CD4-positive, alpha-beta T cell treated with Interleukin-4 for 4 hours (primary cell): ENCODE measurements at regions not wholly inside any gene's neighbourhood (a gene's known extent, or its start where the extent isn't known, plus 50 kb on each side); places are given as distances from the start of the nearest gene placed in this dataset.

Source experiments
- DNase-seq: peaks from one replicate; pipeline ENCODE4 v3.0.0-alpha.2; 2020

DNA sequence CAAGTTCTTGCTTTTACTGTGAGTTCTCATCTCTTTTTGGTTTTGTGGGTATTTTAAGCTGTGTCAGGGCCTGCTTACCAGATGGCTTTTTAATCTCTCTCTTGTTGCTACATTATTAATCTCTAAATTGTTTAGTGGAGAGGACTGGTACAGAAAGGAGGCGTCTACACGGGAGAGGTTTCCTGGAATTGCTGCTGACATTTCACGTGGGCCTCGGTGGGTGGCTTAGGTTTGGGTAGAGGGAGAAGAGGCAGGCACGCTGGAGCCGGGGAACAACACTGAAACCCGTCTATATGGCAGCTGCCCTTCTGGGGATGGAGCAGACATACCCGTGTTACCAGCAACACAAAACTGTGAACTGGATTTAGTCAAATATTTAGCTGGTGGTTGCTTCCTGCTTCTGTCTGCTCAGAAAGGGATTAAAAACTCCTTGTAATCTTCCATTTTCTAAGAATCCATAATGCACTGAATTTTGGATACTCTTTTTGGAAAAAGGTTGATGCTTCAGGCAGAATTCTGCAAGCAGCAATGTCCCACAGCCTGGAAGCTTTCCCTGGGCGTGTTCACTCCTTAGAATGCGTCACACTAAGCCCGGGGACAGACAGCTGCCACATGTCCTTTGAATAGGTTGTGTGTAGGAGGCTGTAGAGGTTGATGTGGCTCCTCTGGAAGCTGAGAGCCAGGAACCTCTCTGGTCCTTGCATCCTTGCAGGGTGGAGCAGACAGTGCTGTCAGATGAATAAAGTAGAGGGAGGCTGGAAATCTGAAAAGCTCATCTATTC, 199.8 kb upstream of the GATB start:
- DNase-seq: no peak

DNA sequence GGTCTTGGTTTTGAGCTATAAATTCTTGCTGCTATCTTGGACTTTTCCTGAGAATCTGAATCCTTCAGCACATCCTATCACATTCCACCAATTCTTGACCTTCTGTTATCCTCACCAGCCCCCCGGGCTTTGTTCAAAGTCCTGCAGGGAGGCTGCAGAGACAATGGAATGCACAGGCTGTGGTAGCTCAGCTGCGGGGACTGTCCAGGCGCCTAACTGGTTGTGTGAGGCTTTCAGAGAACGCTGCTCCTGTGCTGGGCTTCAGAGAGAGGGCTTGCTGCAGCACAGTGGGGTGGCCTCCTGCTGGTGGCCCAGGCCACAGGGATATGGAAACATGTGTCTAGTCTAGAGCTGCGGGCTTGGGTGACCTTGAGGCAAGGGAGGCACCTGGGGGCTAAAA, 196.3 kb upstream of the GATB start:
- DNase-seq: no peak

DNA sequence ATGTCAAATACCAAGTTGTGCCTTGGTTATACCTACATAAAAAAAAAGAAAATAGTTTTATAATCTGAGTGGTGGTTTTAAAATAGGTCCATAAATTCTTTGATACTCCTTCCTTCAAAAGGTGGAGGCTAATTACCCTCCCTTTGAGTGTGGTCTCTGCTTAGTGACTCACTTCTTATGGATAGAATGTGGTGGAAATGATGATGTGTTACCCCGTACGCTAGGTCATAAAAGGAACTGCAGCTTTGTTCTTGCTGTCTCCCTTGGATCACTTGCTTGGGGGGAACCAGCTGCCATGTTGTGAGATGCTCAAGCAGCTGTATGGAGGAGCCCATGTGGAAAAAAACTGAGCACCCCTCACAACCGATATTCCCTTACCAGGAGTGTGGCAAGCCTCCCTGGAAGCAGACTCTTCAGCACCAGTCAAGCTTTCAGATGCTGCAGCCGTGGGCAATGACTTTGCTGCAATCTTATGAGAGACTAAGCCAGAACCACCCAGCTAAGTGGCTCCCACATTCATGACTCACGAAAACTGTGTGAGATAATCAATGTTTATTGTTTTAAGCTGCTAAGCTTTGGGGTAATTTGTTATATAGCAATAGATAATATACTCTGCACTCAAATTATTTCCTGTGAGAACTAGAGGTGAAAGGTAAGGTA, 195.0 kb upstream of the GATB start:
- DNase-seq: no peak

DNA sequence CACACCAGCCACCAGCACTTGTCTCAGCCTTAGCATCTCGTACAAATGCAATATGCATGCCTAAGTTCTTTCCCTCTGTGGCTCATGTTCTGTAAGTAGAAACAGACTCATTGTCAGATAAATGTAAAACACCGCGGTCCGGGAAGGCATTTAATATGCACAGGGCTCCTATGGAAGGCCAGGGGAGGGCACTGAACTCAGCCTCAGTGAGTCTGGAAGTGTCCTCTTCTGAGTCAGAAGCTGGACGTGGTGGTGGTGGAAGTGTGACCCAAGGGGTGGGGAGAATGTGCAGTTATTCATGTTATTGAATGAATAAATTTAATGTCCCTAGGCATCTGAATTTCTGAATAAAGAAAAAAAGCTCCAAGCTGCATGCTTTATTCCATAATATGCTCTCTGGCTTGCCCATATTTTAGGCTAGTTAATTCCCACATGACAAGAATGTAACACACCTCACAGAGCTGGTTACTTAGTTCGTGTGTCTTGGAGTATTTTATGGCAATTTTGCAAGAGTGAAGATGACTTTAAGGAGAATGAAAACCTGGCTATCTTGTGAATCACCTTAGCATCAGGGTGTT, 193.1 kb upstream of the GATB start:
- DNase-seq: no peak

DNA sequence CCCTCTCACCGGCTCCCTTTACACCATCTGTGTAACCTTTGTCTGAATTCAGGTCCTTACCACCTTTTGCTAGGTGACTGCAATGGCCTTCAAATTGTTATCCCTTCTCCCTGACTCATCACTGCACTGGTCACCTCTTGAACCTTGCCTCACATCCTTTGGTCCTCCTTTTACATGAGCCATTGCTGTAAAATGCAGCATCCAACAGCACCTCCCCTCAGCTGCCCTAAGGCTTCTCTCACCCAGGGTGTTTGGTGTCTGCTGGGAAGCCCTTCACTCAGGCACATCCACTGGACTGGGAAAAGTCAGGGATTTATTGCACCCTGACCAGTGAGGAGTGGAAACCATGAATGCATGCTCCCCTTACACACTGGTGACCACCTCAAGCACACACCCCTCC, 192.5 kb upstream of the GATB start:
- no peak for DNase-seq

DNA sequence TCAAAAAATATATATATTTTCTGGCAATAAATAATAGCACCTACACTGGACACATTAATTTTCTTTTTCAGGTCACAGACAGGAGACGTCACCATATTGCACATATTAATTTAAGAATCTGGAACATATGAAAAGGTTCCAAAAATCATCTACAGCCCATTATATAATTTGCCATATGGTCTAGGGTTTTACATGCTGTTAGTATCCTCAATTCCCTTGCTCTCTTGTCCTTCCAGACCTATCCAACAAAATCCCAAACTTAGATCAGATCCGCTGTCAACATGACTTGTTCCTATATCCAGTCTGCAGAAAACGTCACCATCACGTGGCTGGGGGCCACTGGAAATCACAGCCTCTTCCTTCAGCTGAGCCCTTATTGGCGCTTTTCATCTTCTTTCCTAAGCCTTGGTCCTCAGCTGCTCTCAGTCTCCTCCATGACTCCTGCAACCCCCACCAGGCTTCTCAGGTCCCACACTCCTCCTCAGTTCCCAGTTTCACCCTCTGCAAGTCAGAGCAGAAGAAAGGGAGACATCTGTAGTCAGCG, 192.0 kb upstream of the GATB start:
- DNase-seq: no peak

DNA sequence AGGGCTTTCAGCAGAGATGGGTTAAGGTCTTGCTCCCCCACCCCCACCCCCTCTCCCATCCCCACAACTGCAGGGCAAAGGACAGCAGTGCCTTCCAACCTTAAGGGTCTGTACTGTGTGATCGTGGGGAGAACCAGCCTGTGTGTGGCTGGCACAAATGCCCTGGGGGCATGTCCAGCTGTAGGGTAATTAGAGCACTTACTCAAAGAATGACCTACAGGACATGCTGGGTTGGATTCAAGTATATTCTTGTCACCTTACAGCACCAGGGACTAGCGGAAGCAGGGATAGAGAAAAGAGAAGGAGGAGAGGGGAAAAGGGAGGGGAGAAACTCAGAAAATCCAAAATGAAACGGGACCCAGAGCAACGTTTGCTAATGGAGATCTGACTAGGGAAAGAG, 191.3 kb upstream of the GATB start:
- DNase-seq: no peak

DNA sequence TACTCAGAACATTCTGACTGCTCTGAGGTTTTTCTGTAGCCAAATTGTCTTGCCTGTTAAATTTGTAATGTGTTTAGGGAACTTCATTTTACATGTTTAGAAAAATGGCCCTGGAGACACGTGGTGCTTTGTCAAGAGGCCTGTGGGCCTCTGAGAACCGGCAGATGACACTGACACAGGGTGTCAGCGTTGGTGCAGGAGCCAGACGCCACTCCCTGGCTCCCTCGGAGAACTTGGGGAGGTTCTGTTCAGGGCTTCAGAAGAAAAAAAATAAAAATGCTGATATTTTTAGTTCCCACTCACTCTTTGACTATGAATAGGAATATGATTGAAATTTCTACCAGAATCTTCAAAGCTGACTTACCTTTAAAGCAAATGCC, 190.9 kb upstream of the GATB start:
- no peak for DNase-seq

DNA sequence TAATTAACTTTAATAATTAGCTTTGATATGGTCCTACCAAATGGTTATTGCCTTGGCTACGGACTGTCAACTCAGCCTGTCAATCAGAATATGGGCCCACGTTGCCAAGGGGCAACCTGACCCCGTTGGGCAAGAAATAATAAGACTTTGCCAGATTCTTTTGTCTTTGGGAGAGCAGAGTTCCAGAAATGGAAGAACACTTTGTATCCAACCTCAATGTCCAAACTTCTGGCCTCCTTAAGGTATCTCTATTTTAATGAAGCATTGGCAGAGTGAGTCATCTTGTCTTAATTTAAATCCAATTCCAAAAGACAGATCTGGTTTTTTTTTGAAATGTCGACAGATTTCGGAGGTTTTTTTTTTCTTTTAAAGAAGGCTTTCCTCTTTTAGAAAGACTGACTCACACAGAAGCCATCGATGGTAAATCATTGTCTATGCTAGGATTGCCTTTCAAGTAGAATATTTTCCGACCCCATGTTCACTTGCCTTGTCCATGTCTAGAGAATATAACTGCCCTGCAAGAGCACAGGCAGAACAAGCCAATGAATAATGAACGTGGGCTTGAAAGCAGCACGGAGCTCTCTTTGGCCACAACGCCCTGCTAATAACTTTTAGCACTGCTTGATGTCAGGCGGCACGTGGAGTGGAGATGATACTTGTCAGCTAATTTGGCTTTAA, 190.3 kb upstream of the GATB start:
- no peak for DNase-seq

DNA sequence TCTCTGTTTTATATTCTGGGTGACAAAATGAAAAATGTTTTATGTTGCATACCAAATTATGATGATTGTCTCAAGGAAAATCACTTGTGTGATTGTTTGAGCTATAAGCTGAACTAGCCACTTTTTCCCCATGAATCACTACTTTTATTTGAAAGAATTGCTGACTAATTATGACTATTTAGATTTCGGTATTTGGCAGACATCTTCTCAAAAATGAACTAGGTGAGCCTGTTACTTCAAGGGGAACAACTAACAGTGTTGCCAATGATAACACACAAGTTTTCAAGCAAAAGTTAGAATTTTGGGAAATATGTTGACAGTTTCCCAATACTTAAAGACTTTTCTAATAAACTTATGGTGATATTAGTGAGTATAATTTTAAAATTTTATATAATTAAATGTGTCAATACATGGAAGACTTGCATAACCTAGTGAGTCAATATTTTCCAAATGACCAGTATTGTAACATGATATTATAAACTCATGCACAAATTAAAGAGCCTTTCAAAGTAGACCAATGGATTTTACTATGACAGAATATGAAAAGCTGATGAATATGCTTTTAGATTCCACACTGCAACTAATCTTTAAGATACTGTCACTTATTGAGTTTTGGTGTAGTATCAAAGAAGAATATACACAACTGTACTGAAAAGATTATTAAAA, 187.7 kb upstream of the GATB start:
- DNase-seq: no peak

DNA sequence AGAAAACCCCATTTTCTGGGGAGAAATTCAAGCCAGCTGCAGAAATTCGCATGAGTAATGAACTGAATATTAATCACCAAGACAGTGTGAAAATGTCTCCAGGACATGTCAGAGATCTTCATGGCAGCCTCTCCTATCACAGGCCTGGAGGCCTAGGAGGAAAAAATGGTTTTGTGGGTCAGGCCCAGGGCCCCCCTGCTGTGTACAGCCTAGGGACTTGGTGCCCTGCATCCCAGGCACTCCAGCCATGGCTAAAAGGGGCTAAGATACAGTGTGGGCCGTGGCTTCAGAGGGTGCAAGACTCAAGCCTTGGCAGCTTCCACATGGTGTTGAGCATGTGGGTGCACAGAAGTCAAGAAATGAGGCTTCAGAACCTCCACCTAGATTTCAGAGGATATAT, 185.9 kb upstream of the GATB start:
- no peak for DNase-seq

DNA sequence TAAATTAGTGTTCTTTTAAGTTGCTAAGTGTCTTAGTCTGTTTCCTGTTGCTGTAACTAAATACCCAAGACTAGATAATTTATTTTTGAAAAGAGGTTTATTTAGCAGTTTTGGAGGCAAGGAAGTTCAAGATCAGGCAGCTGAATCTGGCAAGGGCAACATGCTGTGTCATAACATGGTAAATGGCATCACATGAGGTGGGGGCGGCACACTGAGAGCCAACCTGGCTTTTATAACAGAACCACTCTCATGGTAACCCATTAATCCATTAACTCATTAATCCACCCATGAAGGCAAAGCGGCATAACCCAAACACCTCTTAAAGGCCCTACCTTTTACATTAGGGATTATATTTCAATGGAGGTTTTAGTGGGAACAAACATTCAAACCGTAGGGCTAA, 182.2 kb upstream of the GATB start:
- DNase-seq: no peak

DNA sequence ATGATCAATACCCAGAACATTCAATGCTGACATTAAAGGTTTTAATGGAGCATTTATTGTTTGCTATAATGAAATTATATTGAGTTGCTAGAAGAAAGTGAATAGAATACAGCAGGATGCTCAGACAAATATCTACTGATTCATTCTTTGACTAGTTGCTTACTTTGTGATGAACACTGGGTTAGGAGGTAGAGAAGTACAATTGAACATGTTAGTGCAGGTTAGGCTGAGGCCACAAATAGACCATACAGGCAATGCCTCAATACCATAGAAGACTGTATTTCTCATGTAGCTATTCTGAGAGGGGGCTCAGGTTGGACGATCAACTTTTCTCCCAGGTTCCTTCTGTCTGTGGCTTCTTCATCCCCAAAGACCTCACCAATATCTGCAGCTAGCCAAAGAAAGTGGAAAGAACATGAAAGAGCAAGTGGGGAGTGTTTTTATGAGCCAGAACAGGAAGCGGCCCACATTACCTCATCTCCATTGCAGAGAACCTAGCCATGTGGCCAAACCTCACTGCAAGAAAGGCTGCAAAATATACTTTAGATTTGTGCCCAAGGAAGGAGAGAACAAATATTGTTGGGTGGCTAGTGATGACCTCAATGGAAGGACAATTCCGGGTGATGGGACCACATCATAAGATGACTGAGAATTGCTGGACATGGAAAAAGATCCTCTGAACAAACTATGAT, 180.3 kb upstream of the GATB start:
- DNase-seq: no peak

DNA sequence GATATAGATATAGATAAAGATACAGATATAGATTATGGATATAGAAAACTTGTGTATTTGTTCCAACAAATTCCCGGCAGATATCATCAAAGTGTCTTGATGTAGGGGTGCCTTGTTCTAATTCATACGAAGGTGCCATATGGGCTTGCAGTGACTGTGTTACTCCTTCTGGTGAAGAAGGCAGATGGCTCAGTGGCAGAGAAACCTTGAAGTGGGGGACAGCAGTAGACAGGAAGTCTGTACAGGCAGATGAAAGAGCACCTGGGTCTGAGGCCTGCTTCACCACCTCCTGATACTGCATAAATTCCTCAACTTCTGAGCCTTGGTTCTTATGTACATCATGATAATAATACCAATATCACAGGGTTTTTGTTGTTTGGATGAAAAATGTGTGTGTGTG, 179.5 kb upstream of the GATB start:
- no peak for DNase-seq

DNA sequence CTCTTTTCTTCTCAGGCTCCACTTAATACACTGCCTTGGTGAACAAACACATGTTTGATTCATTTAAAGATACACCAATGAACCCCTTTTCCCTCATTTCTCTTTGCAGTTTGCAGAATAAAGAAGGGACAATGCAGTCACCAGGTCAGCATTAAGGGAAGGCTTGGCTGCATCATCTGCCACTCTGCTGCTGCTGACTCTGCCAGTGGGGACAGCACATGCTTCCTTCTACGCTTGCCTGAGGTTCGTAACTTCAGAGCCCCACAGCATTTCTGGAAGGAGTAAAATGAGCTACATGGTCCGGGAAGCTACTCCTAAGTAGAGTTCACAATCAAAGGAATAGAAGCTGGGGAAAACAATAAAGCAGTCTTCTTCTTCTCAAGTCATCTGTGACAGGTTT, 178.9 kb upstream of the GATB start:
- no peak for DNase-seq

DNA sequence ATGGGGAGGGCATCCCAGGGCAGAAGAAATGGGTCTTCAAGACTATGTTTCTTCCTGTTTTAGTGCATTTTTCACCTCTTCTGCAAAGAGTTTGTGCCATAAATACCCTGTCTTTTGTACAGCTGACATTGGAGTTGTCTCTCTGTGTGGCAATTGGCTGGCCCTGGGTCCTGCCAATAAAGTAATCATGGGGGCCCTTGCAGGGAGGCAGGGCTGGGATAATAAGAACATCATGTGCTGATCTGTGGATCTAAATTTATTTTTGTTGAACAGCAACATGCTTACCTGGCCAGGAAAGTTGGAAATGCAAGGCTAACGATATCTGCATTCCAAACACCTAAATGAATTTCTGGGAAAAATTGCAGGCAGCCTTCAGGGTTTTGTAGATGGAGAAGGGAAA, 174.6 kb upstream of the GATB start:
- no peak for DNase-seq

DNA sequence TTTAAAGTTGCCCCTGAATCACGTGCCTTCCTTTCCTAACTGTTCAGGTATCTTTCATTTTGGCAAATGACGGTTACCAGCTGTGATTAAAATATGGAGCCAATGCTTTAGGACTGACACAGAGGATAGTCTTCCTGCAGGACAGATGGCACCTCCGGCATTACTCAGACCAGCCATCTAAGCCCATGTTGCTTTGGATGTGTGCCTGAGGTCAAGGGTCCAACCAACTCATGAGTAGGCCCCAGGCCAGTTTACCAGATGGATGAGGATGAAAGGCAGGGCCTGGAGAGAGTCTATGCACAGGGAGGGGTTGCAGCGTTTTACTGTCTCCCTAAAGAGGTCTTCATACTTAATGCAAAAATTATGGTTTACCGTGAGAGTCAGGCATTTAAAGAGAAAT, 174.0 kb upstream of the GATB start:
- no peak for DNase-seq

DNA sequence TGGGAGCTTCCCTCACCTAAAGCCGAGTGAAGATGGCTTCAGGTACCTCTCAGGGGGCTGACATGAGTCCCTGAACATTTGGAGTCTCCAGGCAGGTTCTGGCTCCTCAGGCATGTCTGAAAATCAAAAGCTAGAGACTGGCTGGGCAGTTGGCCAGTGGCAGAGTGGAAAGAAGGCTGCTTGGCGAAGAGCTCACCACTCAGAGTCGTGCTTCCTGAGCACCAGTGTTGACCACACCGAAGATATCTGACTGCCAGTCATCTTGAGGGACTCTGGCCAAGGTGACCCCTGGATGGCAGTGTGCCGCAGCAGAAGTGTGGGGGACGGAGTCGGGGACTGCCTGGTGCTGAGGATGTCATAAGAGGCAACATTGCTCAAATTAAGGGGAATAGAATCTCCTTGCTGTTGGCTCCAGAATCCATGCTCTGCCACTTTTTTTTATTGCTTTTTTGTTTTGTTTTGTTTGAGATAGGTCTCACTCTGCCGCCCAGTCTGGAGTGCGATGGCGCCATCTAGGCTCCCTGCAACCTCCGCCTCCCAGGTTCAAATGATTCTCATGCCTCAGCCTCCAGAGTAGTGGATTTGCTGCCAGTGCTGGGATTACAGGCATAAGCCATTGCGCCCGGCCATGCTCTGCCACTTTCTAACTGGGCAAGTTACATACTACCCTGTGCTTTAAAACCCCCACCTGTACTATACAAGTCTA, 172.5 kb upstream of the GATB start:
- no peak for DNase-seq

DNA sequence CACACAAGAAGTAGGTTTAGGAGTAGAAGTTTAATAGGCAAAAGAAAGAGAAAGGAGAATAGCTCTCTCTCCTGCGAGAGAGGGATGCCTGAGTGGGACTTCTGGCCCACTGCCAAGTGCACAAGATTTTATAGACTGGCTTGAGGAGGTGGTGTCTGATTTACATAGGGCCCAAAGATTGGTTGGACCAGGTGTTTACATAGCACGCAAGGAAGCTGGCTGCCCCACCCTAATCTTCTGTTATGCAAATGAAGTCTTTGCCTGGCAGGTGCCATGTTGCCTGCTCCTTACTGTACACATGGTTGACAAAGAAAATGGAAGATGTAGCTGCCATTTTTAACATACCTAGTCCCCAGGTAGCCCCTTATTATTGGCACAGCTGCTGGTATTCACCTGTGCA, 170.8 kb upstream of the GATB start:
- DNase-seq: no peak

DNA sequence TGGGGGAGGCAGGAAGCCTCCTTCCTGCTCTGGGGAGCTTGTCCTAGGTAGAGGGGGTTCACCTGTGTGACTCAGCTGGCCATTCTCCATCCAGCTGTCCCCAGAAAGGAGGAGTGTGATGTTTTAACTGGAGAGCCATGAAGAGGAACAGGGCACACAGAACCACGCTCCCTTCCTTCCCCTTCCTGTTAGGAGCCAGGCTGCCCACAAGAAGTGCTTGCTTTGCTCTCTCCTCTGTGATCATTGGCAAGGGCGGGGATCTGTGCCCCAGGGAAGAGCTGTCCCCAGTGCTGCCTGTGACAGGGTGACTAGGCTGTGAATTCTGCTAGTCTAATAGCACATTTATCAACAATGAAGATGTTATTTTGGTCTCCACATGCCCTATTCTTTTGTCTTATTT, 169.6 kb upstream of the GATB start:
- DNase-seq: no peak

DNA sequence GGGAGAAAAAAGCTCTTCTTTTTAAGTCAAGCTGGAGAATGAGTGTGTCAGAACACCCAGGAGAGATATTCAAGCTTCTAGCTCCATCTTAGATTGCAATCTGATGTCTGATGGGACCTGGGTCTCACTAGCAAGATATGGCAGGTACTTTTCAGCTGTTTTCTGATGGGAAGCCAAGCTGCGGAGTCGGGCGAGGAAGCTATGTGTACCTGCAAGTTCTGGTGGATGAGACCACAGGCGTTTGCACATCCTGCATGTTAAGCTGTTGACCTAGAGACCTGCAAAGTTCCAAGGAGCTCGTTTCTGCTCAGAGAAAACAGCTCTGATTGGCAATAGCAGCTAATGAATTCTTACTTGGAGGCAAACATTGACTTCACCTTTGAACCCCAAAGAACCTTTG, 167.3 kb upstream of the GATB start:
- no peak for DNase-seq

DNA sequence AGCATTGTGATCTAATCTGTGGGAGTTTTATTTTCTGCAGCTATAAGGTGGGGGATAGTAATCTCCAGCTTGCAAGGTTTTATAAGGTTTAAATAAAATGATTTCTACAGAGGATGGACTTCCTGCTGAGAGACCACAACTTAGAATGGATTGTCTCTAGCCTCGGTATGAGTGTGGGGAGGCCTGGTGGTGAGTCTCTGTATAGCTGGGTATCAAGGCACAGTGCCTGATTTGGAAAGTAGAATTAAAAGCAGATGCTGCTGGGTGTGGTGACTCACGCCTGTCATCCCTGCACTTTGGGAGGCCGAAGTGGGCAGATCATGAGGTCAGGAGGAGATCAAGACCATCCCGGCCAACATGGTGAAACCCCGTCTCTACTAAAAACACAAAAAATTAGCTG, 162.0 kb upstream of the GATB start:
- no peak for DNase-seq
